ENCODE measurements at regions not wholly inside any gene's neighbourhood (a gene's known extent, or its start where the extent isn't known, plus 50 kb on each side); places are given as distances from the start of the nearest gene placed in this dataset.
A peak's percentile ranks its signal among the peaks of the same experiment; 100 is the strongest.

DNA sequence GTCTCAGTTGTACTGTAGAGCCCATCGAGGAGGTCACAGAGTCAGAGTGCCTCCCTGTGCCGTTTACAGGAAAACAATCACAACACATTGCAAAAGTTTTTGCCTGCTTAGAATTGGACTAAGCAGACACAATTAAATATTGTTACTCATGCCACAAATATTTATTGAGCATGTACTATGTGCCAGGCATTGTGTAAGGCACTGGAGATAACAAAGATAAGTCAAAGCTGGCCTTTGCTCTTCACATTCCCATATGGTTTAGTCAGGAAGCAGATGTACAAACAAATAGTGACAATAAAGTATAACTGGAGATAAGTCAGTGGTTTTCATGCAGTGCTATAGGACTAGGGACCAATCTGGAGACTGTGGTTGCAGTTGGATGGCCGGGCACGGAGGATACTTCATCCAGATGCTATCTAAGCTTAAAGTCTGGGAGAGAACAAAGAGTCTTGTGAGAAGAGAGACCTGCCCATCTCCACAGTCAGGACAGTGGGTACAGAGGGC is 550.7 kb downstream of the INSC start:
- 15 to 56% (median 34%) methylated on average over 4 of the region's 4 CpGs for WGBS, 3 donors
- FAIRE-seq (no peak), DNase-seq (peak; percentile 76 to 91)
- Histone ChIP-seq H3K27ac (ENCODE audit: low read depth in 1 of 3, low read length in 2 of 3) (peak overlapping the region in 1 of 3 donors; percentile 15), H3K9me3 (ENCODE audit: control insufficient read depth in 2 of 2, insufficient read depth in 1 of 2, low read depth in 1 of 2, low read length in 1 of 2) (peaks cover 0 to 3% of the 10 kb centered on the region in 2 donors), H3K36me3 (ENCODE audit: control insufficient read depth in 3 of 3, insufficient read depth in 2 of 3, low read depth in 1 of 3, low read length in 3 of 3) (no peaks in the 10 kb centered on the region), H3K4me3 (ENCODE audit: low read depth in 1 of 3, low read length in 3 of 3) (no peak overlapping the region), H3K27me3 (ENCODE audit: control insufficient read depth in 3 of 3, insufficient read depth in 3 of 3, low read length in 3 of 3) (peaks cover 0 to 3% (median 0%) of the 10 kb centered on the region in 3 donors), H3K4me1 (ENCODE audit: control insufficient read depth in 3 of 3, insufficient read depth in 2 of 3, low read depth in 1 of 3, low read length in 2 of 3) (peaks cover 0 to 33% (median 4%) of the 10 kb centered on the region in 3 donors)

DNA sequence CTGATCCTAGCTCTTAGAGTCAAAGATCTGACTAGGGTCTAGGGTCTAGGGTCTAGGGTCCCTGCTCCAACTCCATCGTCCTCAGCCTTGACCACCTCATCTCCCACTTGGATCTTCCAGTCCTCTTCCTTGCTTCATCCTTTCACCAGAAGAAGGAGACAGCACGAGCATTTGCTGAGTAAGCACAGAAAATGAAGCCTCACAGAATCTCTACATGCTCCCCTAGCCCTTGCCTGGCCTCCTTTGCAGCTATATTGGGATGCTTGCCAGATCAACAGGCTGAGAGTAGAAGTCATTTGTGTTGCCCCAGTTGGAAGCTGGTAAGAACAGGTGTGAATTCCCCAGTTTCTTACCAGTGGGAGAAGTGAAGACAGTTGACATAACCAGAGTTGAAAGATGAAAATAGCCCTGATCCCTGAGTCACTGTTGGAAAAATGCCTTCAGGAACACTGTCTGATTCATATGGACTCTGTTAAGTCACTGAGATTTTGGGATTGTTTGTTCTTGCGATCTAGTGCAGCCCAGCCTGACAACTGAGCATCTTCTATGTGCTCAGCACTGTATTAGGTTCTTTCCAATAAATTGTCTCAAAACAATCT is 552.5 kb downstream of the INSC start:
- 82 to 94% (median 86%) methylated on average over 3 of the region's 3 CpGs for WGBS, 3 donors
- DNase-seq (no peak), FAIRE-seq (no peak)
- H3K36me3 ChIP-seq (ENCODE audit: control insufficient read depth in 3 of 3, insufficient read depth in 2 of 3, low read depth in 1 of 3, low read length in 3 of 3) = no peaks in the 10 kb centered on the region
- H3K27ac ChIP-seq (ENCODE audit: low read depth in 1 of 3, low read length in 2 of 3) = no peak overlapping the region
- no peak overlapping the region for H3K4me3 ChIP-seq (ENCODE audit: low read depth in 1 of 3, low read length in 3 of 3)
- peaks cover 0 to 3% of the 10 kb centered on the region in 2 donors for H3K9me3 ChIP-seq (ENCODE audit: control insufficient read depth in 2 of 2, insufficient read depth in 1 of 2, low read depth in 1 of 2, low read length in 1 of 2)
- peaks cover 0 to 3% (median 0%) of the 10 kb centered on the region in 3 donors for H3K27me3 ChIP-seq (ENCODE audit: control insufficient read depth in 3 of 3, insufficient read depth in 3 of 3, low read length in 3 of 3)
- H3K4me1 ChIP-seq (ENCODE audit: control insufficient read depth in 3 of 3, insufficient read depth in 2 of 3, low read depth in 1 of 3, low read length in 2 of 3) = peaks cover 0 to 33% (median 4%) of the 10 kb centered on the region in 3 donors

DNA sequence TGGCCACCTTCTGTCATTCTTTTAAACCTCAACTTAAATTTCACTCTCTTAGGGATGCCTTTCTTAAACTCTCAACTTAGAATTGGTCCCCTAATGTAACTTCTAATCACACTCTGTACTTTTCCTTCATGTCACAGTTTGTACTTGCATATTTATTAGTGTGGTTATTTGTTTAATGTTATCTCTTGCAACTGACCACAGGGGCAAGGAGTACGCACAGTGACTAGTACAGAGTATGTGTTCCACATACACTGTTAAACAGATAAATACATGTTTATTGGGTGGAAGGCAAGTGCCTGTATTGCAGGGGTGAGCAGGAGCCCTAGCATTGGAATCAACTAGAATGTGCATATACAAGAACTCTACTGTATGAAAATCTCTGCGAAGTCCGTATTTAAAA is 554.0 kb downstream of the INSC start:
- H3K4me3 ChIP-seq (ENCODE audit: low read depth in 1 of 3, low read length in 3 of 3) = no peak overlapping the region
- H3K9me3 ChIP-seq (ENCODE audit: control insufficient read depth in 2 of 2, insufficient read depth in 1 of 2, low read depth in 1 of 2, low read length in 1 of 2) = peaks cover 0 to 3% of the 10 kb centered on the region in 2 donors
- peaks cover 0 to 25% (median 4%) of the 10 kb centered on the region in 3 donors for H3K4me1 ChIP-seq (ENCODE audit: control insufficient read depth in 3 of 3, insufficient read depth in 2 of 3, low read depth in 1 of 3, low read length in 2 of 3)
- H3K36me3 ChIP-seq (ENCODE audit: control insufficient read depth in 3 of 3, insufficient read depth in 2 of 3, low read depth in 1 of 3, low read length in 3 of 3) = no peaks in the 10 kb centered on the region
- DNase-seq (peak in 1 of 2 donors; percentile 37), FAIRE-seq (no peak)
- peaks cover 0 to 3% (median 0%) of the 10 kb centered on the region in 3 donors for H3K27me3 ChIP-seq (ENCODE audit: control insufficient read depth in 3 of 3, insufficient read depth in 3 of 3, low read length in 3 of 3)
- no peak overlapping the region for H3K27ac ChIP-seq (ENCODE audit: low read depth in 1 of 3, low read length in 2 of 3)
- WGBS, 3 donors = 84 to 97% (median 89%) methylated on average over 3 of the region's 3 CpGs

DNA sequence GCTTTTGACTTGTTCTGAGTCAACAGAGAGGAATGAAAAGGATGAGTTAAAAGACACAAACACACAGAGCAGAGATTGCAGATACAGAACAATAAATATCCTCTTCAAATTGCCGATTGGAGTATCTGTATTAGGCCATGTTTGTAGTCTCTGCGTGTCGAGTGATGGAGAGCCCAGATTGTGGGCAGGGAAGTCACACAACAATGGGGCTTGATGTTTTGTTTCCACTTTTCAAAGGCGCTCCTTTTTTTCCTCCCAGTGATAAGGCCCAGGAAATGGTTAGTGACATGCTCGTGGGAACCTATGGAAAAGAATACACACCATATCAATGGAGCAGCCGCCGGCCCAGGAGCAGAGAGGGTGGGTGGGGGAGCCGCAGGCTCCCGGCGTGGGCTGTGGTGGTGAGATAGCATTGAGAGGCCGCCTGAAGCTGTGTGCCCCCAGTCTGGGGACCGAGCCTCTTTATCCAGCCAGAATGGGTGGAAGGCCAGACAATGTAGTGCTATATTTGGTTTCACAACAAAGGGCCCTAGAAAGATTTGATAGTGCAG is 555.9 kb downstream of the INSC start:
- 52 to 82% (median 78%) methylated on average over 12 of the region's 12 CpGs for WGBS, 3 donors
- FAIRE-seq = no peak
- Histone ChIP-seq H3K4me1 (ENCODE audit: control insufficient read depth in 3 of 3, insufficient read depth in 2 of 3, low read depth in 1 of 3, low read length in 2 of 3) (peaks cover 0 to 14% (median 1%) of the 10 kb centered on the region in 3 donors), H3K27ac (ENCODE audit: low read depth in 1 of 3, low read length in 2 of 3) (no peak overlapping the region), H3K4me3 (ENCODE audit: low read depth in 1 of 3, low read length in 3 of 3) (no peak overlapping the region), H3K27me3 (ENCODE audit: control insufficient read depth in 3 of 3, insufficient read depth in 3 of 3, low read length in 3 of 3) (peaks cover 0 to 3% (median 0%) of the 10 kb centered on the region in 3 donors), H3K9me3 (ENCODE audit: control insufficient read depth in 2 of 2, insufficient read depth in 1 of 2, low read depth in 1 of 2, low read length in 1 of 2) (peaks cover 0 to 3% of the 10 kb centered on the region in 2 donors), H3K36me3 (ENCODE audit: control insufficient read depth in 3 of 3, insufficient read depth in 2 of 3, low read depth in 1 of 3, low read length in 3 of 3) (no peaks in the 10 kb centered on the region)
- DNase-seq = peak in 1 of 2 donors; percentile 40

DNA sequence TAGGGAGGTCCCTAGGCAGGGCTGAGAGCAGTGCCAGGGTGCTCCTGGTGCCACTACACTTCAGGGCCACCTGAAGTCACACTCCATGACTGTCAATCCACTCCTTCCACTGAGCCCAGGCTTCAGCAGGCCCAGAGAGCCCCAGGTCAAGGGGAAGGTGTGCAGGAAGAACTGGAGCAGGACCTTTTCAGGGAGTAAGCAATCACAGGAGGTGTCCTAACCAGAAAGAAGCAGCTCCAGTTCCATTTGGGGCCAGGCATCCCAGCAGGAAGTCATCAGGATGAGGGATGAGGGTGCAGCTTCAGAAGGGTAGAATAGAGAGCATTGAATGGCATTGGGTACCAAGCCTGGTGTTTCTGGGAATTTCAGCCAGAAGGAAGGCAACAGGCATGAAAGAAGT is 556.5 kb downstream of the INSC start:
- Histone ChIP-seq H3K27ac (ENCODE audit: low read depth in 1 of 3, low read length in 2 of 3) (no peak overlapping the region), H3K27me3 (ENCODE audit: control insufficient read depth in 3 of 3, insufficient read depth in 3 of 3, low read length in 3 of 3) (no peaks in the 10 kb centered on the region), H3K4me1 (ENCODE audit: control insufficient read depth in 3 of 3, insufficient read depth in 2 of 3, low read depth in 1 of 3, low read length in 2 of 3) (peaks cover 0 to 10% (median 0%) of the 10 kb centered on the region in 3 donors), H3K36me3 (ENCODE audit: control insufficient read depth in 3 of 3, insufficient read depth in 2 of 3, low read depth in 1 of 3, low read length in 3 of 3) (no peaks in the 10 kb centered on the region), H3K4me3 (ENCODE audit: low read depth in 1 of 3, low read length in 3 of 3) (no peak overlapping the region), H3K9me3 (ENCODE audit: control insufficient read depth in 2 of 2, insufficient read depth in 1 of 2, low read depth in 1 of 2, low read length in 1 of 2) (peaks cover 0 to 3% of the 10 kb centered on the region in 2 donors)
- no peak for FAIRE-seq
- DNase-seq = no peak

DNA sequence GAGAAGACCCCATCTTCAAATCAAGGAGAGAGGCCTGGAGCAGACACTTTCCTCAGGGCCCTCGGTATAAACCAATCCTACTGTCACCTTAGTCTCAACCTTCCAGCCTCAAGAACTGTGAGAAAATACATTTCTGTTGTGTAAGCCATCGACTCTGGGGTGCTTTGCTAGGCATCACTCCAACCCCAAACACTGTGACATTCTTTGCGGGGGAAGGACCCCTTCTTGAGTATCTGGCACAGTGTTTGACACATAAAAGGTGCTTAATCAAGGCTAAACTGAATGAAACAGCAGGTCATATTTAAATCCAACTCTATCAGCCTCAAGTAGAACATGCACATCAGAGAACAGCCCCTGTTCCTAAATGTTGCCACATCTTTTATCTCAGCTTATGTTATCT is 558.1 kb downstream of the INSC start:
- no peak overlapping the region for H3K27ac ChIP-seq (ENCODE audit: low read depth in 1 of 3, low read length in 2 of 3)
- 76 to 84% (median 79%) methylated on average over 3 of the region's 3 CpGs for WGBS, 3 donors
- H3K4me1 ChIP-seq (ENCODE audit: control insufficient read depth in 3 of 3, insufficient read depth in 2 of 3, low read depth in 1 of 3, low read length in 2 of 3) = peaks cover 0 to 10% (median 0%) of the 10 kb centered on the region in 3 donors
- DNase-seq (no peak), FAIRE-seq (no peak)
- no peaks in the 10 kb centered on the region for H3K9me3 ChIP-seq (ENCODE audit: control insufficient read depth in 2 of 2, insufficient read depth in 1 of 2, low read depth in 1 of 2, low read length in 1 of 2)
- no peaks in the 10 kb centered on the region for H3K27me3 ChIP-seq (ENCODE audit: control insufficient read depth in 3 of 3, insufficient read depth in 3 of 3, low read length in 3 of 3)
- H3K4me3 ChIP-seq (ENCODE audit: low read depth in 1 of 3, low read length in 3 of 3) = no peak overlapping the region
- no peaks in the 10 kb centered on the region for H3K36me3 ChIP-seq (ENCODE audit: control insufficient read depth in 3 of 3, insufficient read depth in 2 of 3, low read depth in 1 of 3, low read length in 3 of 3)

DNA sequence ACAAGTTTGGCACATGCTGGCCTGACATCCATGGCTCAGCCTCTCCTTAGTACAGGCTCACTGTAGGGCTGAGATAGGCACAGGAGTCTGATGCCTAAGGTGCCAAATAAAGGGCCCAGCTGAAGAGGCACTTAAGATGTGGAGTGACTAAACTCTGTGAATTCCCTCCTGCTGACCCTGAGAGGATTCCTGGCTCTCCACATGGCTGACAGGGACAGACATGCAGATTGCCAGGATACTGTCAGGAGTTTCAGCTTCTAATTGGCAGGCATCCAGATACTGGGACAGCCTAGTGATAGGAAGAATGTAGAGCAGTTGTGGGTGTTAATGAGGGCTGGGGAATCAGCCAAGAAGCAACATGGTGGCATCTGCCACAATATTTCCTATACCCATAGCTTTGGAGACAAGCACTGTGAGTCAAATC is 558.7 kb downstream of the INSC start:
- Histone ChIP-seq H3K9me3 (ENCODE audit: control insufficient read depth in 2 of 2, insufficient read depth in 1 of 2, low read depth in 1 of 2, low read length in 1 of 2) (no peaks in the 10 kb centered on the region), H3K4me3 (ENCODE audit: low read depth in 1 of 3, low read length in 3 of 3) (no peak overlapping the region), H3K4me1 (ENCODE audit: control insufficient read depth in 3 of 3, insufficient read depth in 2 of 3, low read depth in 1 of 3, low read length in 2 of 3) (peaks cover 0 to 10% (median 0%) of the 10 kb centered on the region in 3 donors), H3K36me3 (ENCODE audit: control insufficient read depth in 3 of 3, insufficient read depth in 2 of 3, low read depth in 1 of 3, low read length in 3 of 3) (no peaks in the 10 kb centered on the region), H3K27ac (ENCODE audit: low read depth in 1 of 3, low read length in 2 of 3) (no peak overlapping the region), H3K27me3 (ENCODE audit: control insufficient read depth in 3 of 3, insufficient read depth in 3 of 3, low read length in 3 of 3) (no peaks in the 10 kb centered on the region)
- DNase-seq (no peak), FAIRE-seq (no peak)

DNA sequence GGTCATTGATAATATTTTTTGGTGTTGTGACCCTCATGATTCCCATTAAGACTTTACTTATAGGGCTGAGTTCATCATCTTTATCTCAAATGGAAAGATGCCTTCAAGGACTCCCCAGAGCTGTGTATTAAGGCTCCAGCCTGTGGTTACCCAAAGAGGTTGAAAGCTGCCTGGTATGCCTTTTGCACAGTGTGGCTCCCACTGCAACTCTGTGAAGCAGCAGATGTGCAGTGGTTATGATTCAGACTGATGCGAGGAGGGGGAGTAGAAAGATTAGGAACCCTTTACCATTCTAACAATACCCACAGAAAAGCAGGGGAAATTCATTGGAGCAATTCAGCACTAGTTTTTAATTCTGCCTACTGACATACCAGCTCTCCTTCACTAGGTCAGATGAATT is 560.0 kb downstream of the INSC start:
- FAIRE-seq (no peak), DNase-seq (no peak)
- no peaks in the 10 kb centered on the region for H3K36me3 ChIP-seq (ENCODE audit: control insufficient read depth in 3 of 3, insufficient read depth in 2 of 3, low read depth in 1 of 3, low read length in 3 of 3)
- H3K4me3 ChIP-seq (ENCODE audit: low read depth in 1 of 3, low read length in 3 of 3) = no peak overlapping the region
- H3K27ac ChIP-seq (ENCODE audit: low read depth in 1 of 3, low read length in 2 of 3) = no peak overlapping the region
- WGBS, 3 donors = 81 to 95% (median 87%) methylated on average over 1 of the region's 1 CpG
- H3K27me3 ChIP-seq (ENCODE audit: control insufficient read depth in 3 of 3, insufficient read depth in 3 of 3, low read length in 3 of 3) = no peaks in the 10 kb centered on the region
- H3K4me1 ChIP-seq (ENCODE audit: control insufficient read depth in 3 of 3, insufficient read depth in 2 of 3, low read depth in 1 of 3, low read length in 2 of 3) = peaks cover 0 to 10% (median 0%) of the 10 kb centered on the region in 3 donors
- H3K9me3 ChIP-seq (ENCODE audit: control insufficient read depth in 2 of 2, insufficient read depth in 1 of 2, low read depth in 1 of 2, low read length in 1 of 2) = no peaks in the 10 kb centered on the region

Measured in small intestine (tissue), 7 donors.